ENCODE measurements at regions not wholly inside any gene's neighbourhood (a gene's known extent, or its start where the extent isn't known, plus 50 kb on each side); places are given as distances from the start of the nearest gene placed in this dataset.

DNA sequence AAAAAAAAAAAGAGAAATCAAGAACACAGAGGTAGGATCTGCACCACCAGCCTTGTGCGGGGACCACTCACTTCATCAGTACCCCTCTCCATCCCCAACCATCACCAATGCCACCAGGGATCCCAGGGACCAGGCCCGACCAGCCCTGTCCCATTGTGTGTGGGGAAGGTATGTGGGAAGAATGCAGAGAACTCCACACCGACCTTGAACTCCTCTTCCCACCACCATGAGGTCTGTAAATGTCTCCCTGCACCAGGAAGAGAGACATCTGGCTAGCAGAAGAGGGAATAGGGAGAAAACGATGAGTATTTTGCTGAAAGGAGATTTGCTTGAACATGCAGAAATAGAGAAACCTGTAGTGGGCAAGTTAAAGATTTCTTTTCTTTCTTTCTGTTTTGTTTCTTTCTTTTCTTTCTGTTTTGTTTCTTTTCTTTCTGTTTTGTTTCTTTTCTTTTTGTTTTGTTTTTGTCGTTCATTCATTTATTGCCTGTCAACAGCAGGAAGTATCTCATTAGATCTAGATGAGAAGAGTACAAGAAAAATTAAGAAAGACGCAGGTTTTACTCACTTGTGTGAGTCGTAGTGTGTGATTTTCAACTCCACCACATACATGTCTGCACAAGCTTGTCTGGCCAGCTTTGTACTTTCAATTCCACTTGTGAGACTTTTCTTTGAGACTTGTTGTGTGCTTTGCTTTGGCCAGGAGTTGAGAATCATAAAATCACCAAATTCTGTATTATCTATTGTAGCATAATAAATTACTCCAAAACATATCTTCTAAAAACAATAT is 179.8 kb upstream of the HAAO start:
- DNase-seq (ENCODE audit: low spot score), result no peak

DNA sequence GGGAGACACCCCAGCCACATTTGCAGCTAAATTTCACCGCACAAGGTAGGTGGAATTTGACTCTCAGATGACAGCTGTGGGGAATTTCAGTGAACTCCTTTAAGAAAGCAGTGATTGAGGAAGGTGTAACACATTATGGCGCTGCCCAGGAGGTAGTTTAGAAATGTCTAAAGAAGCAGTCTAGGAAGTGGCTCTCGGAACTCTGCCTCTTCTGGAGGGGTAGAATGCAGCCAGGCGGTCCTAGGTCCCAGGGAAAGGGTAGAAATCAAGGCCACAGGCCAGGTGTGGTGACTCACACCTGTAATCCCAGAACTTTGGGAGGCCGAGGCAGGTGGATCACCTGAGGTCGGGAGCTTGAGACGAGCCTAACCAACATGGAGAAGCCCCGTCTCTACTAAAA is 179.0 kb upstream of the HAAO start:
- DNase-seq (ENCODE audit: low spot score), result no peak

DNA sequence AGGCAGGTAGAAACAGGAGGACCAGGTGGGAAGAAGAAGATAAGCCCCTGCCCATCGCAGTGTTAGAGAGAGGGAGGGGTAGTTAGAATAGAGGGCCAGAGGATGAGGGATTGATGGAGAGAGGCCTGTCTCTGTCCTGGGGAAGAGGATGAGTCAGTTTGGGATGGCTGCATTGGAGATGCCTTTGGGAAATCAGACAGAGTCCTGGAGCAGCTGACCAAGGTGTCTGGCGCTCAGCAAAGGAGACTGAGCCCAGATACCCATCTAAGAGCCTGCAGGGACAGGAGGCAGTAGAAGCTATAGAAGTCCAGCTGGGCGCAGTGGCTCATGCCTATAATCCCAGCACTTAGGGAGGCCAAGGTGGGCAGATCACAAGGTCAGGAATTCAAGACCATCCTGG is 177.8 kb upstream of the HAAO start:
- no peak for DNase-seq (ENCODE audit: low spot score)

DNA sequence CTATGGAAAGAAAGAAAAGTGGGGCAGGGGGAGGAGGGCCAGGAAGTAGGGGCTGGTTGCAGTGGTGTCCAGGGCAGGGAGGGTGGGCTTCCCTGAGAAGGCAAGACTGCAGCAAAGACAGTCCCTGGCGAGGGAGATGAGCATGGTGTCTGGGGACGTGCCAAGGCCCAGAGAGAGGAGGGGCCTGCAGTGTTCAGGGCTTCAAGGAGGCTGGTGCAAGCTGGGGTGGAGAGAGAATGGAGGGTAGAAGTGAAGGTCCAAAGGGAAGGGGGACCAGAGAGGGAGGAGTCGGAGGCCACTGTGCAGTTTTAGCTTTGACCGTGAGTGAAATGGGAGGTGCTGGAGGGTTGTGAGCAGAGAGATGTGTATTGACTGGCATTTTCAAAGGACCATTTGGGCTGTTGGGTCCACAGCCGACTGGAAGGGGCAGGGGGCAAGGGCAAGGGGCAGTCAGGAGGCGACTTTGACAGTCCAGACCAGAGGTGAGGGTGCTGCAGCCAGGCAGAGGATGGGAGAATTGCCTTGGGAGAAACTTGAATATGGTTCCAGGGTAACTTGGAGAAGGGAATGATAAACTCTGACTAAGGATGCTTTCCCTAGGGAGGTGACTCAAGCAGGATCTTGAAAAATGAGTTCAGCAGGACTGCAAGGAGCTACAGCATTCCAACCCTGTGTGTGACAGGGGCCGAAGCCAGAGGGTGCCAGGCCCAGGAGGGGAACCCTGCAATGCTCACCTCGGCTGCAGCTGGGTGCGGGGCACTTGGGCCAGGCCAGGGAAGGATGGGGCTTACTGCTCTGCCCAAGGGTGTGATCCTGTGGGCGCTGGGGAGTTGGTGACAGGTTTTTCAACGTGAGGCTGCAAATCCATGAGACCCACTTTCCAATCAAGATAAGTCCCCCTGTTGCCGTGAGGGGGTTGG is 177.1 kb upstream of the HAAO start:
- DNase-seq (ENCODE audit: low spot score), result no peak

DNA sequence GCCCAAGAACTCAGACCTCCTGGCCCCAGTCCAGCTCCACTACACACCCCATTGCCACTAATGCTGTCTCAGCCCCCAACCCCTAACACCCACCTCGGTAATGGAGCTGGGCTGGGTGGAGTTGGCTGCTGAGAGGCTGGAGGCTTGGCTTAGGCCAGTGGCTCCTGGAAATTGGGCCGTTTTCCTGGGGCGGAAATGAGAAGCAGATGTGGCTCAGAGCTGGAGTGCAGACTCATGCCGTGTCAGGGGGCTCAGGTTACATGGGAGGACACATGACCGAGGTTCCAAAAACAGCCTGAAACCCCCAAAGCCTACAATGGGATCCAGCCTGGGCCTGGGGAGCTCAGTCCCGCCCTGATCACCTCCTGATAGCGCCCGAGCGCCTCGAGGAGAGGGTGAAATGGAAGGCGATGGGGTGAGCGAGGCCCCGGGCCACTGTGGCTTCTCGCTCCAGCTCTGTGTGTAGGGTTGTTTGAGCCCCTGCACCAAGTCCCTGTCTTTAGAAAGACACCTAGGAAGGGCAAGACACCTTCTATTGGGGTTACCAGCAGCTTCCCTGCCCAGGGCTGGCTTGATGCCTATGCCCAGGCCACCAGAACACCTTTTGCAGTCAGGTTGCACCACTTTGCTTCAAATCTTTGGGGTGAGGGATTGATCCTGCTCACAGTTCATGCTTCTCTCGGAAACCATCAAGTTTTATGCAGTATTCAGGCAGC is 175.7 kb upstream of the HAAO start:
- no peak for DNase-seq (ENCODE audit: low spot score)

DNA sequence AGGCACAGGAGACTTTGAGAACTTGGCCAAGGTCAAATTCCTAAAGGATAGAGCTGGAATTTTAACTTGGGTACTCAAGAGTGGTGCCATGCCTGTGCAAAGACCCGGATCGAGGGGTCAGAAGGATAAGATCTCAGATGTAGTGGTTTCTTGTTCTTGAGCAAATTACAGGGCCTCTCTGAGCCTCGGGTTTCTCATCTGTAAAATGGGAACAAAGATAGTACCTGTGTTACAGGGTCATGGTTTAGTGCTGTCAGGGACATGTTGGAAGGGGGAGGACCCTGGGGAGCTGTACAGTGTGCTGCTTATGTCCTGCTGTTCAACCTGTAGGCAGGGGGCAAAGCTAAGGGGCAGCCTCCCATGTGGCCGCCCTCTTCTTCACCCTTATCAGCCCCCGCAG is 173.5 kb upstream of the HAAO start:
- DNase-seq (ENCODE audit: low spot score), result no peak

DNA sequence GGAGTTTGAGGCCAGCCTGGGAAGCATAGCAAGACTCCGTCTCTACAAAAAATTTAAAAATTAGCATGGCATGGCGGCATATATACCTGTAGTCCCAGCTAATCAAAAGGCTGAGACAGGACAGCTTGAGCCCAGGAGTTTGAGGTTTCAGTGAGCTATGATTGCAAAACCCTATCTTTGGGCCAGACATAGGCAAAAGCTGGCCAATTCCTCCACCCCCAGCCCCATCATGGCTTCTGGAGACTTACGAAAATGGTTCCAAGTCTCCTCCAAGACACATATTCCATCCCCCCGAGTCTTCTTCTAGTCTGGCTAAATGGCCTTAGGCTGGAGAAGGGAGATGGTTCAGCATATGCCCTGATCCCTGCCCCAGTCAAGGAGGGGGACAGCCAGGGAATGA is 172.8 kb upstream of the HAAO start:
- DNase-seq (ENCODE audit: low spot score), result no peak

DNA sequence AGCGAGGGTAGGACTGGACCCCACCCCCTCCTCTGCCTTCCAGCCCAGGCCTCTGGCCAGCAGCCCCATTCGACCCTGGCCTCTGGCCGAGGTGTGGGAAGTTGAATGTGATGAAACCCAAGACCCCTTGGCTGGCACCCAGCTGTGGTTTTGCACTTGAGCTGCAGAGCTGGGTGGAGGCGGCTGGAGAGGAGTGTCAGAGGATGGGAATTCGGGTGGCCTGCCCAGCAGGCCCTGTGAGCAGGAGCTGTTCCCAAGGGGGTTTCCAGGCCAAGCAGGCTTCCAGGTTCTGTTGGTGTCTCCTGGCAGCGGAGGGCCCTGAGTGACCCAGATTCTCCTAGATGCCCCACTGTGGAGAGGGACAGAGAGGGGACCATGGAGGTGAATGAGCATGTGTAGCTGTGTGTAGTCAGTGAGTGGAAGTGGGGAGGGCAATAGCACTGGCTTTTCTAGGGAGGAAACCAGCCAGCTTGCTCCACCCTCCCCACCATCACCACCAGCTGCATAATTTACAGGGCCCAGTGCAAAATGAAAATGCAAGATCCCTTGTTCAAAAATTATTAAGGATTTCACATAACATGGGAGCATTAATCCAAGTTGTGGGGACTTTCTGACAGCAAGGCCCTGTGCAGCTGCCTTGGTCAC is 172.2 kb upstream of the HAAO start:
- DNase-seq (ENCODE audit: low spot score), result no peak

DNA sequence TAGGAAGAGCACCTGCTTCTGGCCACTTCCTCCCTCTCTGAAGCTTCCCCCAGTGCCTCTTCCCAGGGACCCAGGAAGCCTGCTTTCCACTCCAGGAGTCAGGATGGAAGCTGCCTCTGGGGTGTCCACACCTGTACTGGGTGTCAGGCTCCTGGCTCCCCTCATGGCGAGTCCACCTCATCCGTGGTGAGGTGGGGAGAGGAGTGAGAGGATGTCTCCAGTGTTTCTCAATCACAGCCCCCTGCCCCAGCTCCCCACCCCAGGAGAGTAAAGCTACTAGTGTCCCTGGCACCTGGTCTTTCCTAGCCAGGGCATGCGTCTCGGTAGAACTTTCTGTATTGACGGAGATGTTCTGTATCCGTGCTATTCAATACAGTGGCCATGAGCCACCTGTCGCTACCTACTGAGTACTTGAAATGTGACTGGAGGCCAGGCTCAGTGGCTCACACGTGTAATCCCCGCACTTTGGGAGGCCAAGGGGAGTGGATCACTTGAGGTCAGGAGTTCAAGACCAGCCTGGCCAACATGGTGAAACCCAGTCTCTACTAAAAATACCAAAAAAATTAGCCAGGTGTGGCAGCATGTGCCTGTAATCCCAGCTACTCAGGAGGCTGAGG is 171.2 kb upstream of the HAAO start:
- no peak for DNase-seq (ENCODE audit: low spot score)

DNA sequence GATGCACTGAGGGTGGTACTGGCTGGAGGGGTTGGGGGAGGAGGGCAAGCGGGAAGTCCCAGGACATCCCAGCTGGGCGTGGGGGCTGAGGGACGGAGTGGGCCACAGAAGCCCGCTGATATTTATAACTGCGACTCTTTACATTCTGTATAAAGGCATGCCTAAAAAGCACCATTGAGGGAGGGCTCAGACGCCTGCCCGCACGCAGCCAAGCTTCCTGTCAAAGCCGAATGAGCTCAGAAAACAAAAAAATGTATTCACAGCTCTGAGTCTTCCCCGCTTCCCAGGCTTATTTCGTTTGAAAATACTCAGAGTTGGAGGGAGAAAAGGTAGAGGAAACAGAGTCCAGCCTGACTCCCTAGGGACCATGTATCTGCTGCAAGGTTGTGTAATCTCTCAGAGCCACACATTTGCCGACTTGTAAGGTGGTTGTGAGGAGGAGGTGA is 170.1 kb upstream of the HAAO start:
- DNase-seq (ENCODE audit: low spot score), result peak; percentile 33

DNA sequence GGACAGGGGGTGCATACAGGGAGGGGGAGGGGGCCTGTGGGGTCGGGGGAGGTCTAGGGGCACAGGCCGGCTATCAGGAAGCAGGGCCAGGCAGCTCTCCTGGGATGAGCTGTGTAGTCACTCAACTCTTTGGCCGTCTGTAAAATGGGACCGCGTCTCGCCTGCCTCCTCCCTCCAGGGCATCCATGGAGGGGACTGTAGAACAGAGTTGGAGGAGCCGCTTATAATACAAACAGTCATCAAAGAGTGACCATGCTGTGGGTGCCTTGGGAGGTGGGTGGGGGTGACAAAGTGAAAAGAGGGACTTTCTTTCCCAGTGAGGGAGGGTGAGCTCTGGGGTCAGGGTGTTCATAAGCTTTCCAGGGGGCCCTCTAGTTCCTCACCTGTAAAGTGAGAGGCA is 169.6 kb upstream of the HAAO start:
- no peak for DNase-seq (ENCODE audit: low spot score)

DNA sequence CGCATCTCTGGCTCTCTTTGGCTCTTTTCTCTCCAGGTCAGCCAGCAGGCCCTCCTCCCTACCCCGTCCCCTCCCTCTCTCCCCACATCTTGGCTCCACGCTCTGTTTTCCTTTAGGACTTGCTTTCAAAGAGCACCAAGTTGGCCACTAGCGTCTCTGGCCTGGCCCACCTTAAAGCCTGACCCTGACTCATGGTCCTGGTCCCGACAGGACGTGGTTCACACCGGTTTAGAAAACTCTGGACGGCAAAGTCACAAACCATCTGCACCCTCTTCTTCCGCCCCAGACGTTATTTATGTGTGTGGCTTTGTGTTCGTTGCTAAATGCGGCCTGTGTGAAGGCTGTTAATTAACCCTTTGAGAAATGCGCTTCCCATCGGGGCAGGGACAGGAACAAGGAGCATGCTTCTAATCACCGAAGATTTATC is 169.0 kb upstream of the HAAO start:
- DNase-seq (ENCODE audit: low spot score), result peak; percentile 29

DNA sequence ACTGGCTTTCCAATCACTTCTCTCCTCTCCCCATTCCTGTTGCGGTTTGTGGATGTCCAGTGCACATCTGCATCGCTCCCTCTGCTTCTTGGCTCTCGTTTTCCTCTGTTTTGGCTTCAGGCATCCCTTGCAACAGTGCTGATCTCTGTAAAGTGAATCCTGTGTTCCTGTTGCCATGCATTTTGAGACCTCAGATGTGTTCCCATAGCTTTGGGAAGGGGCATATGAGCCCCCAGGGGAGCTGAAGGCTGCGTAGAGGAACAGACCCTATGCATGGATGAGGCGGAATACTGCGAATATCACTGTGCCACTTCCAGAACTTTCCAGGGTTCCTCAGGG is 168.4 kb upstream of the HAAO start:
- no peak for DNase-seq (ENCODE audit: low spot score)

DNA sequence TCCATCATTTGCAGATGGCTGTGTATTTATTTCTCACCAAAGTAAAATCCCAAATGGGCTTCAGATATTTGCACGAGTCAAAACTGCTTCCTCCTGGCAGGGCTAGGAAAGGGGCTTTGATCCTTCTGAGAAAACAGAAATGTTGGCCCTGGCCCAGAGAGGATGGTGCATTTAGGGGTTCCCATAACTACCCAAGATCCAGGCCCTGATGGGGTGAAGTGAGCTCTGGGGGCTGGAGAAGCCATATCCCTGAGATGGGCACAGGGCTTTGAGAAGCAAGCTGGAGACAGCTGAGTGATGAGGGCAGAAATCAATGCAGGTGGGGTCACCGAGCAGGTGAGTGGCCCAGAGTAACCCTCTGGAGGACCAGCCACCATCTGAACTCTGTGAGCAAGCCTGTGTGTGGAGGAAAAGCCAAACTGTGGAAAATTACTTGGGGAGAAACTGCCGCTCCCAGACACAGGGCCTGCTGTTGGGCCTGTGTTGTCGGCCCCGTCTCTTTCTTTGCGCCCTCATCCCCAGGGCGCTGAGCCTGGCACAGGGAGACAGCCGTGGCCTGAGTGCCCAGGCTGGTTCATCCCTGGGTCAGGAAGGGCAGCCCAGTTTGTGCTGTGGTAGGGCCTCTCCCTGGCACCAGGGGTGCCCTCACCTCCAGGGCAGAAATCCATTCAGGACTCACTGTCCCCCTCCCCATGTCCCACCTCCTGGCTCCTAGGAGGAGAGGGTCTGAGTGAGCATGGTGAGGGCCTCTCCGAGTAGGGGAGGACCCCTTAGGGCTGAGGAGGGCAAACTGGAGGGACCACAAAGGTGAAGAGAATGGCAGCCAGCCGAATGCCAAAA is 167.8 kb upstream of the HAAO start:
- no peak for DNase-seq (ENCODE audit: low spot score)

DNA sequence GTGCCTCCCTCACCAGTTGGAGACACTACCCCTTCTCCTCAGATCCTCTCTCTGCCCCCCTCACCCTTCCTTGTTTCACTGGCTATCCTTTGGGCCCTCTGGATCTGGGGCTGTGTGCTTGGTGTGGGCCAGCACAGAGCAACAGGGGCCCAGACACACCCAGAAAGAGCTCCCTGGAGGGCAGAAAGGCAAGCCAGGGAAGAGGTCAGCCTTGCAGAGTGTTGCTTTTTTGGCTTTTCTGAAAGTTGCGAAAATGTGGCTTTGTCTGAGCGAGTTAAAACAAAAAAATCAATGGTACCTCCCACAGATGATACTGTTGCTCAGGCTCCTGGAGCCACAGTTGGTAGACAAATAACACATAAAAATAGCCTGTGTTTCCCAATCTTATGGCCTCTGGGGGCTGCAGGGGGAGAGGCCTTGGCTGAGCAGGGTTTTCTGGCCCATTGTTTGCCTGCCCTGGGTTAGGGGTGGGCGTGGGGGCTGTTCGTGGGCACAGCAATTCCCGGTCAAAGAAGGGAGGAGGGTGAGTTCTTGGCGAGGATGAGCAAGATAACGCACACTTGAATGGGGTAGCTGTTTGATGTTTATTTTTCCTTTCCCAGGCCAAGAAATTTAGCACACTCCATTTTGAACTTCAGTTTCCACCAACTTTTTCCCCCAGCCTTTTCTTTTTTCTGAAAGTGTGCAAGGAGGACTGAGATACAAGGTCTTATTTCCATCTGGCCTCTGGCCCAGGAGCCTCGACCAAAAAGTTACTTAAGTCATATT is 167.0 kb upstream of the HAAO start:
- no peak for DNase-seq (ENCODE audit: low spot score)

DNA sequence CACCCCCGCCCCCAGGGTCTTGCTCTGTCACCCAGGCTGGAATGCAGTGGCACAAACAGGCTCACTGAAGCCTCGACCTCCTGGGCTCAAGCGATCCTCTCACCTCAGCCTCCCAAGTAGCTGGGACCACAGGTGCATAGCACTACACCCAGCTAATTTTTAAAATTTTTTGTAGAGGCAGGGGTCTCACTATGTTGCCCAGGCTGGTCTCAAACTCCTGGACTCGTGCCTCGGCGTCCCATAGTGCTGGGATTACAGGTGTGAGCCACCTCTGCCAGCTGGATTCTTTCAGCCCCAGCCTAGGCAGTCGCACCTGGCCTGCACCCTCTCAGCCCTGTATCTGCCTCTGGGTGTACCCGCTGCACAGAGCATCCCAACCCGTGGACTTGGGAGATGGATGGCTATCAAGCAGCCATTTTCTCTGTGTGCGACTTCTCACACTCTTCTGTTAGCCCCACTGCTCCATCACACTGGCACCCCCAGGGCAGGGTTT is 166.4 kb upstream of the HAAO start:
- DNase-seq (ENCODE audit: low spot score), result no peak

DNA sequence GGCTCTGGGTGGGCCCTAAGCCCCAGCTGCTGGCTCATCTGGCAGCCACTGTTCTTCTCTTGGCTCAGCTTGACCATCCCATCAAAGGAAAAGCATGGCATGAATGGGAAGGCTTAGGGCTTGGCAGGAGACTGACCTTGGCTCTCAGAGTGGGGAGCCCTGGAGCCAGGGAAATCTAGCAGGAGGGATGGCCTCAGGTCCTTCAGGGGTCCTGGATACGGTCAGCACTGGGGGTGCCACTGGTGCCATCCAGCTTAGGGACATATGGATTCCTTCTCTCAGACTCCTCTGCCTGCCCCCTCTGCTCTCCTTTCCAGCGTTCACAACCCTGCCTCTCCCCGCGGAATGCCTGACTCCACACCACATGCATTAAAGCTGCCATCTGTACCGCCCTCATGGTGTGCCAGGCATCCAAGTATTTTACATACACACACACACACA is 165.5 kb upstream of the HAAO start:
- no peak for DNase-seq (ENCODE audit: low spot score)

DNA sequence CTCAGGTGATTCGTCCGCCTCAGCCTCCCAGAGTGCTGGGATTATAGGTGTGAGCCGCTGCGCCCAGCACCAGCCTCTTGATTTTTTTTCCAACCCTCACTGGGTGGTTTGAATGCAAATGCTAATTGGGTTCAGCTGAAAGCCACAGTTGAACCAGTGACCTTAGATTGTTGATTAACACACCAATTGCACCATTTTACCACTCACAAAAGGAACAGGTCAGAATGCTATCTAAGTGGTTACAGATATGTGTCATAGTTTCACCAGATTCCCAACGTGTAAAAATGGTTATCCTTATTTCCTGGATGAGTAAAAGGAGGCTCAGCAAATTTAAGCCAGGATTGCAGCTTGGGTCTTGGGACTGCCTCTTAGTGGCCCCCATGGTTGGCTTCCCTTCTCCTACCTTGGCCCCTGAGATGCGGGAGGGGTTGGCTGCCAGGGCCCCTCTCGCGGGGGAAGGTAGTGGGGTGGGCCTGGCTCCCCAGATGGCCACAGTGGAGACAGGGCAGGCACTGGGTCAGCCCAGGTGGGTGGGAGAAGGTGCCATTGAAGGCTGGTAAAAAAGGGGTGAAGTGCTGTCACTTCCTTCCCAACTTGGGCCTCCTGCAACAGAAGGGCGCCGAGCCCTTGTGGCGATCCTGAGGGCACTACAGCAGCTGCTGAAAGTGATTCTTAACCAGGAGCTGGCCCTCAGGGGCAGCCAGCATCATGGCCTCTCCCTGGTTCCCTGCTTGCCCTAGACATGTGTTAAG is 164.9 kb upstream of the HAAO start:
- no peak for DNase-seq (ENCODE audit: low spot score)

Measured in NAMALWA (cell line).